ENCODE measurements at regions not wholly inside any gene's neighbourhood (a gene's known extent, or its start where the extent isn't known, plus 50 kb on each side); places are given as distances from the start of the nearest gene placed in this dataset.

DNA sequence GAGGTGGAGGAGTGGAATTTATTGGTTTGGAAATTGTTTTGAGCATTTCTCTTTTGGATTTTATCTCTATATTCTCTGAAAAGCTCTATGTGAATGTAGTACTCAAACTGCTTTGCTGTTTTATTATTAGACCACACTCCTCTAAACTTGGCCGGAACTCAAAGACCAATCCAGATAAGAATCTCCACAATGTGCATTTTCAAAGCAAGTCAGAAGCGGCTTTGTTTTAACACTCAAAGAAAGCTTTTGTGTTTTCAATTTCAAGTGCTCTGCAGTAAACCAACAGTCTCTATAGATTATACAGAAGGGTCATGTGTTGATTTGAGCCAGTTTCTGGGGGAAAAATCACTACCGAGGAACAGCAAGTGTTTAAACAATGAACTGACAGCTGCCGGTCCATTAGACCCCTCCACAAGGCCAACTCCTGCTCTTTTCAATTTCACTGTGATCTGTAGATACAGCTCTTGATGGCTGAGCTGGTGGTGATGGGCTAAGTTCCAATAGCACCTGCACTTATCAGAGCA is 79.4 kb downstream of the FTHL17 start:
- ATAC-seq (ENCODE audit: insufficient read depth, low FRiP score) (no peak), DNase-seq (peak; percentile 37 to 86 (median 81))
- Histone ChIP-seq H3K9me3 (ENCODE audit: control insufficient read depth in 4 of 4, insufficient read depth in 3 of 4, low read length in 3 of 4) (no peaks in the 10 kb centered on the region), H3K4me3 (no peak overlapping the region), H3K27me3 (ENCODE audit: control insufficient read depth in 3 of 3, insufficient read depth in 3 of 3, low read length in 2 of 3) (peaks cover 0 to 4% (median 3%) of the 10 kb centered on the region in 3 donors), H3K9ac (ENCODE audit: insufficient read depth in 1 of 2, low read length in 2 of 2) (no peak overlapping the region), H3K4me1 (ENCODE audit: control insufficient read depth in 5 of 5, insufficient read depth in 5 of 5, low read length in 5 of 5) (peaks cover 0 to 3% (median 0%) of the 10 kb centered on the region in 5 donors), H3K36me3 (ENCODE audit: control insufficient read depth in 4 of 4, insufficient read depth in 4 of 4, low read length in 4 of 4) (no peaks in the 10 kb centered on the region), H3K27ac (ENCODE audit: low read depth in 1 of 2, low read length in 1 of 2) (no peak overlapping the region)
- TF ChIP-seq, protein P1, sequence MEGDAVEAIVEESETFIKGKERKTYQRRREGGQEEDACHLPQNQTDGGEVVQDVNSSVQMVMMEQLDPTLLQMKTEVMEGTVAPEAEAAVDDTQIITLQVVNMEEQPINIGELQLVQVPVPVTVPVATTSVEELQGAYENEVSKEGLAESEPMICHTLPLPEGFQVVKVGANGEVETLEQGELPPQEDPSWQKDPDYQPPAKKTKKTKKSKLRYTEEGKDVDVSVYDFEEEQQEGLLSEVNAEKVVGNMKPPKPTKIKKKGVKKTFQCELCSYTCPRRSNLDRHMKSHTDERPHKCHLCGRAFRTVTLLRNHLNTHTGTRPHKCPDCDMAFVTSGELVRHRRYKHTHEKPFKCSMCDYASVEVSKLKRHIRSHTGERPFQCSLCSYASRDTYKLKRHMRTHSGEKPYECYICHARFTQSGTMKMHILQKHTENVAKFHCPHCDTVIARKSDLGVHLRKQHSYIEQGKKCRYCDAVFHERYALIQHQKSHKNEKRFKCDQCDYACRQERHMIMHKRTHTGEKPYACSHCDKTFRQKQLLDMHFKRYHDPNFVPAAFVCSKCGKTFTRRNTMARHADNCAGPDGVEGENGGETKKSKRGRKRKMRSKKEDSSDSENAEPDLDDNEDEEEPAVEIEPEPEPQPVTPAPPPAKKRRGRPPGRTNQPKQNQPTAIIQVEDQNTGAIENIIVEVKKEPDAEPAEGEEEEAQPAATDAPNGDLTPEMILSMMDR (IDR thresholded peaks at IDR 0.05; ENCODE audit: control extremely low read depth, extremely low read depth): no peak
- WGBS, 2 donors: 7 to 30% methylated on average over 4 of the region's 4 CpGs

DNA sequence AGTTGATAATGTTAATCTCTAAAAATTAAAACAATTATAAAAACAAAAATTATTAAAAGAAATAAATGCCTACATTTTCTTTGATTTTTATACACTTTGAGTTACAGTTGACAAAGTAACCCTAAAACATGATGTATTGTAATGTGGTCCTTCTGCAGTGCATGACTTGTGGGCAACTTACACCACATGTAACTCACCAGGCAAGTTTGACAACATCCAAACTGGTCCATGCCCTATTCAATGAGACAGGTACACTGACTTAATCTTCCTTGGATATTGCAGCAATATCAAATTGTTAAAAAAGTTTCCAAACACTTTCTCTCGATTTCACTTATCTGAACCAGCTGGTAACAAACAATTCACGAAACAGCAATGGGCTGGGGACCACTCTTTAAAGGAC is 81.5 kb downstream of the FTHL17 start:
- no peaks in the 10 kb centered on the region for H3K9me3 ChIP-seq (ENCODE audit: control insufficient read depth in 4 of 4, insufficient read depth in 3 of 4, low read length in 3 of 4)
- no peak overlapping the region for H3K27ac ChIP-seq (ENCODE audit: low read depth in 1 of 2, low read length in 1 of 2)
- WGBS, 2 donors: 74 to 80% methylated on average over 2 of the region's 2 CpGs
- H3K27me3 ChIP-seq (ENCODE audit: control insufficient read depth in 3 of 3, insufficient read depth in 3 of 3, low read length in 2 of 3): peaks cover 2 to 8% (median 4%) of the 10 kb centered on the region in 3 donors
- H3K4me3 ChIP-seq: no peak overlapping the region
- no peaks in the 10 kb centered on the region for H3K36me3 ChIP-seq (ENCODE audit: control insufficient read depth in 4 of 4, insufficient read depth in 4 of 4, low read length in 4 of 4)
- TF ChIP-seq, protein P1 (IDR thresholded peaks at IDR 0.05; ENCODE audit: control extremely low read depth, extremely low read depth): no peak
- ATAC-seq (ENCODE audit: insufficient read depth, low FRiP score): no peak
- peaks cover 0 to 3% (median 0%) of the 10 kb centered on the region in 5 donors for H3K4me1 ChIP-seq (ENCODE audit: control insufficient read depth in 5 of 5, insufficient read depth in 5 of 5, low read length in 5 of 5)
- H3K9ac ChIP-seq (ENCODE audit: insufficient read depth in 1 of 2, low read length in 2 of 2): no peak overlapping the region
- DNase-seq: peak in 1 of 3 donors; percentile 15

DNA sequence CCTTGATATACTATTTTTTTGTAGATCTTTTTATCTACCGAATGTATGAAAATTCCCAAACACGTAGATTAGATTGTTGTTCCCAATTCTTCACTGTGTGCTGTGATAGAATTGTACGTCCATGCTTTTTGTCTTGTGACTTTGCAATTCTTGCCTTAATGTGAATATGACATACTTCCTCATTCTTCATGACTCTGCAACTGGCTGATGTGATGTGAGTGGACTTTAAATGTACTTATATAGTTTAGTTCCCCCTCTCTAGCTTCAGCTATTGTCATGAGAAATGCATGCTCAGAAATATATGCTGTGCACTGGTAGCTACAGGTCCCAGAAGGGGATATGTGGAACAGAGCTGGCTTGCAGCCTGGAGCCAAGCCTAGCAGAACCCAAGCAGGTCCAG is 89.4 kb downstream of the FTHL17 start:
- TF ChIP-seq, protein P1 (IDR thresholded peaks at IDR 0.05; ENCODE audit: control extremely low read depth, extremely low read depth): no peak
- DNase-seq: no peak
- H3K27ac ChIP-seq (ENCODE audit: low read depth in 1 of 2, low read length in 1 of 2): no peak overlapping the region
- no peak for ATAC-seq (ENCODE audit: insufficient read depth, low FRiP score)
- H3K4me1 ChIP-seq (ENCODE audit: control insufficient read depth in 5 of 5, insufficient read depth in 5 of 5, low read length in 5 of 5): no peaks in the 10 kb centered on the region
- H3K9ac ChIP-seq (ENCODE audit: insufficient read depth in 1 of 2, low read length in 2 of 2): no peak overlapping the region
- H3K27me3 ChIP-seq (ENCODE audit: control insufficient read depth in 3 of 3, insufficient read depth in 3 of 3, low read length in 2 of 3): peaks cover 0 to 8% (median 6%) of the 10 kb centered on the region in 3 donors
- no peaks in the 10 kb centered on the region for H3K36me3 ChIP-seq (ENCODE audit: control insufficient read depth in 4 of 4, insufficient read depth in 4 of 4, low read length in 4 of 4)
- no peak overlapping the region for H3K4me3 ChIP-seq
- 13 to 73% methylated on average over 3 of the region's 3 CpGs for WGBS, 2 donors
- H3K9me3 ChIP-seq (ENCODE audit: control insufficient read depth in 4 of 4, insufficient read depth in 3 of 4, low read length in 3 of 4): no peaks in the 10 kb centered on the region

DNA sequence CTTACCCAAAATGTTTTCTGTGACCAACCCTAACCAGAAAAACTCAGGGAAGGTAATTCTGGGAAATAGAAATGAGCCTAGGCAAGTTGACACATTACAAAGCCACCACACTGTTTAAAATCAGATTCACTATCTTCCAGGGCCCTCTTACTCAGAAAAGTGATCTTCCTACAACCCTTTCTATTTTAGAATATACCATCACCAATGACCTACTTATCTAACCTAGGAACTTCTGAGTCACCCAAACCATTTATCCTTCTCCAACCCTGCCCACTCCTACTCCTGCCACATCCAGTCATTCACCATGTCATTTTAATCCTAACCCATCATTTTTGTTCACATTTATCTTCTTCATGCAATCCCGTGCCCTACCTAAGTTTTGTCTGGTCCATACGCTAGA is 89.9 kb downstream of the FTHL17 start:
- WGBS, 2 donors: 85 to 93% methylated on average over 2 of the region's 2 CpGs
- Histone ChIP-seq H3K9me3 (ENCODE audit: control insufficient read depth in 4 of 4, insufficient read depth in 3 of 4, low read length in 3 of 4) (no peaks in the 10 kb centered on the region), H3K36me3 (ENCODE audit: control insufficient read depth in 4 of 4, insufficient read depth in 4 of 4, low read length in 4 of 4) (no peaks in the 10 kb centered on the region), H3K27me3 (ENCODE audit: control insufficient read depth in 3 of 3, insufficient read depth in 3 of 3, low read length in 2 of 3) (peaks cover 0 to 8% (median 6%) of the 10 kb centered on the region in 3 donors), H3K4me3 (no peak overlapping the region), H3K27ac (ENCODE audit: low read depth in 1 of 2, low read length in 1 of 2) (no peak overlapping the region), H3K9ac (ENCODE audit: insufficient read depth in 1 of 2, low read length in 2 of 2) (no peak overlapping the region), H3K4me1 (ENCODE audit: control insufficient read depth in 5 of 5, insufficient read depth in 5 of 5, low read length in 5 of 5) (no peaks in the 10 kb centered on the region)
- DNase-seq (no peak), ATAC-seq (ENCODE audit: insufficient read depth, low FRiP score) (no peak)
- TF ChIP-seq, protein P1 (IDR thresholded peaks at IDR 0.05; ENCODE audit: control extremely low read depth, extremely low read depth): no peak

All from lung (tissue), 11 donors.